GM04503 (cell line): ENCODE measurements at regions not wholly inside any gene's neighbourhood (a gene's known extent, or its start where the extent isn't known, plus 50 kb on each side); places are given as distances from the start of the nearest gene placed in this dataset.
"Not testable (repeated sequence)": the region's sequence is repeated elsewhere in the genome, so short reads cannot be mapped to it uniquely, and the experiment has no call there.

Experiments used
- DNase-seq: peaks from one replicate; pipeline ENCODE4 v3.0.0-alpha.2; 2012; ENCODE audit warnings: low read depth

DNA sequence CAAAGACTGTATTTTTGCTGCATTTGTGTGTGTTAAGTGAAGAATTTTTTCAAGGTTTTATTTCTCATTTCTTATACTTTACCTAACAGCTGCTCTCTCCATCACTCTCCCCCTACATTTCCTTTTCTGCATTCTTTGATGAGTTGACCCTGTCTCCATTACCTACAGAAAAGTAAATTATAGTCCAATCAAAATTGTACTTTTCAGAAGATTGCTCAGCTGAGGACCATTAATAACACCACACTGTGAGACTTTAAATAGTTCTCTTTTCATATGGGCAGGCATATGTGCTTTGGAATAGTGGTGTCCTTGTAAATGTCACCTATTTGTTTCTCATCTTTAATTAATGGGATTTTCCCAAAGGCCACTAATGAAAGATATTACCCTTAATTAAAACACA lies 234.7 kb upstream of the GPR149 start:
- DNase-seq: no peak

- DNase-seq: no peak
Measured at GRCh38 chr3:154662851-154663250, 232.9 kb upstream of the GPR149 start.

GRCh38 chr3:154660811-154661210 lies 230.8 kb upstream of the GPR149 start:
- DNase-seq: no peak

- DNase-seq: no peak
Measured at GRCh38 chr3:154658000-154658399, 228.0 kb upstream of the GPR149 start.

DNA sequence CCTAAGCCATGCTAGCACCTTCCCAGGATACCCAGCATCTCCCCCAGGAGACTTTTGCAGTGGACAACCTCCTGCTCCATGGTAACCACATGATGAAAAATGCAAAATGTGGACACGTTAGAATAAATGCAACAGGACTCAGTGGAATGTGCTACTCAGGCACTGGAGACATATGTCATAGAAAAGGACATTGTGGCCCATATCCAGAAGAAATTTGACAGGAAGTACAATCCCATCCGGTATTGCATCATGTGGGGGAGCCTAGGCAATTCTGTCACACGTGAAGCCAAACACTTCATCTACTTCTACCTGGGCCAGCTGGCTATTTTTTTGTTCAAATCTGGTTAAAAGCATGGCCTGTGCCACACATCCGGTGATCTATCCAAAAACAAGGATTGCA lies 227.2 kb upstream of the GPR149 start:
- DNase-seq: no peak

DNA sequence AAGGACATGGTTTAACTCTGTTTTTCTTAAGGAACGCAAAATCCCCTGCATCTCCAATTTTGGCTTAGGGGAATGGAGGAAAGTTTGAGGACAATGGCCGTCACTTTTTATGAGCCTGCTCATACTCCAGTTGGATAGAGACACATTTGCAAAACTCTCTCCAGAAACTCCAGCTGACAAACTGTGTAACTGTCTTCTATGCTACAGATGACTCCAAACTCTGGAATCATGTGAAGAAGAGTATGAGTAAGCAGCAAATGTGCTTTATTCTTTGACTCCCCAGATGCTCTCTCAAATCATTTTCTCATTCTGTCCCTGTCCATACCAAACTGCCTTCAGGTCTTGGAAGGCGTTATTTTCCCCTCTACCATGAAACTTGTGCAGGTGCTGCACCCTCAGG lies 226.5 kb upstream of the GPR149 start:
- no peak for DNase-seq

DNA sequence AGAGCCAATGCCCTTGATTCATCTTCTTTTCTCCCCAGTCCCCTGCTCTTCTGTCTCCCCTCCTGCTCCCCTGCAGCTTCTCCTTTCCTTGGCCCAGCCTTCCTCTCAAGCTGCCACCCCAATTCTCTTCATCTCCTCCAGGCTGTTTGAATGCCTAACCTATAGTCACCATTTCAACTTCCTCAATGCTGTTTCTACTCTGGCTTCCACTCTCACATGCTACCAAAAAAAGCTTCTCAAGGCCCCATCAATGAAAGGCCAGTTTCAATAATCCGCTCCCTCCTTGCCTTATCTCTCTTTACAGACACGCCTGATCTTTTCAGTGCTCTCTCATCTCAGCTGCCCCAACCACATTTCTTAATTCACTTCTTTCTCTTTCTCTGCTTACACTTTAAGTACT lies 212.2 kb upstream of the GPR149 start:
- no peak for DNase-seq

DNA sequence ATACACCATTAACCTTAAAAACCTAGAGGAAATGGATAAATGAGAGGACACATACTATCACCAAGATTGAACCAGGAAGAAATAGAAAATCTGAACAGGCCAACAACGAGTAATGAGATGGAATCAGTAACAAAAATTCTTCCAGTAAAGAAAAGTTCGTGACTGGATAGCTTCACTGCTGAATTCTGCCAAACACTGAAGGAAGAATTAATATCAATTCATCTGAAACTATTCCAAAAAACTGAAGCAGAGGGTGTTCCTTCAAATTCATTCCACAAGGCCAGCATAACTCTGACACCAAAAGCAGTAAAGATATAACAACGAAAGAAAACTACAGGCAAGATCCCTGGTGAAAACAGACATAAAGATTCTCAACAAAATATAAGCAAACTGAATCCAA lies 195.8 kb upstream of the GPR149 start:
- no peak for DNase-seq

- DNase-seq: not testable (repeated sequence)
Measured at GRCh38 chr3:154619621-154620020, 189.6 kb upstream of the GPR149 start.

DNA sequence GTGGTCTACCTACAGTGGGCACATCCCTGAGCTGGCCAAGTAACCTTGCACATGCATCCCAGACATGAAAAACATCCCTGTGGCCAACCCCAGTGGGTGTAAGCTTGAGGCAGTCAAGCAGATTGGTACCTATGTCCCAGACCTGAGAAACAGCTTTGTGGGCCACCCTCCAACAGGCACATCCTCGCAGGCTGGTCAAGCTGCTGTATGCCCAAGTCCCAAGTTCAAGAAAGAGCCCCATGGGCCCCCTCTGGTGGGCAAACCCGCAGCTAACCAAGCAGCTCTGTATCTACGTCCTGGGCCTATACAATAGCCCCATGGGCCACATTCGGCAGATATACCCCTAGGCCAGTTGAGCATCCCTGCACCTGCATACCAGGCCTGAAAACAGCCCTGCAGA lies 186.3 kb upstream of the GPR149 start:
- no peak for DNase-seq

GRCh38 chr3:154615471-154615870 lies 185.5 kb upstream of the GPR149 start:
- no peak for DNase-seq

GRCh38 chr3:154614601-154615000 lies 184.6 kb upstream of the GPR149 start:
- DNase-seq: no peak

- no peak for DNase-seq
Measured at GRCh38 chr3:154614078-154614477, 184.1 kb upstream of the GPR149 start.

DNA sequence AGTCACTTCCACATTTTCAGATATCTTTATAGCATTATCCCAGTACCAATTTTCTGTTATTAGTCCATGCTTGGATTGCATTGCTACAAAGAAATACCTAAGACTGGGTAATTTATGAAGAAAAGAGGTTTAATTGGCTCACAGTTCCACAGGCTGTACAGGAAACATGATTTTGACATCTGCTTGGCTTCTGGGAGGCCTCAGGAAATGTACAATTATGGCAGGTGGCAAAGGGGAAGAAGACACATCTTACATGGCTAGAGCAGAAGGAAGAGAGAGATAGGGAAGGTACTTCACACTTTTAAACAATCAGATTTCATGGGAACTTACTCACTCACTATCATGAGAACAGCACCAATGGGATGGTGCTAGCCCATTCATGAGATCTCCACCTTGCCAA lies 172.3 kb upstream of the GPR149 start:
- no peak for DNase-seq

GRCh38 chr3:154598166-154598565 lies 168.2 kb upstream of the GPR149 start:
- no peak for DNase-seq

- DNase-seq: no peak
Measured at GRCh38 chr3:154590675-154591384, 160.8 kb upstream of the GPR149 start.

DNA sequence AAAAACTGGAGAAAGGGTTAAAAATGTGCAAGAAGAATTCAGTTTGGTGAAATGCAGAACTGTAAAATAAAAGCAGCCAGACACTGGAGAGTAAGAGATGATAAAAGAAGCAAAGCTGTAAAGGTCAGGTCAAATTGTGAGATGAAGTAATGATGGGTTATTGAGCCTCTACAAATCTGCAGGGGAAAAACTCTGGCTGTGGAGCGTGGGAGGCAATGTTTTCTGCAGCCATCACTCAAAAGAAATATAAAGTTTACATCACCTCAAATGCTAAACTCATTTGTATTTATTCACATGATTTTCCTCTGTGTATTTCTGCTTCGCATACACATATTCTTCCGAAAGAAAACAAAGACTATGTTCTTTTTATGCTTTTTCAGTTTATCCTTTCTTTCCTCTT lies 158.8 kb upstream of the GPR149 start:
- no peak for DNase-seq

- DNase-seq: no peak
Measured at GRCh38 chr3:154584974-154585373, 155.0 kb upstream of the GPR149 start.

- DNase-seq: no peak
Measured at GRCh38 chr3:154584041-154584440, 154.1 kb upstream of the GPR149 start.

GRCh38 chr3:154583086-154583634 lies 153.2 kb upstream of the GPR149 start:
- DNase-seq: no peak

DNA sequence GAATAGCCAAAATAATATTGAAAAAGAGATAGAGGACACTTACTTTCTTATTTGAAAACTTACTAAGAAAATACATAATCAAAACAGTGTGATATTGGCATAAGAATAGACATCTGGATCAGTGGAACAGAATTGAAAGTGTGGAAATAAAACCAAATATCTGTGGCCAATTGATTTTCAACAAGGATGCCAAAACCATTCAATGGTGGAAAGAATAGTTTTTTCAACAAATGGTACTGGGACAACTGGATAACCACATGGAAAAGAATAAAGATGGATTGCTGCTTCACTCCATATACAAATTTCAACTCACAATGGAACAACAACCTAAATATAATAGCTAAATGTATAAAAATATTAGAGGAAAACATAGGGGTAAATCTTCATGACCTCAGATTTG lies 152.5 kb upstream of the GPR149 start:
- no peak for DNase-seq

- no peak for DNase-seq
Measured at GRCh38 chr3:154571553-154572226, 141.7 kb upstream of the GPR149 start.

- no peak for DNase-seq
Measured at GRCh38 chr3:154568064-154568463, 138.1 kb upstream of the GPR149 start.

- no peak for DNase-seq
Measured at GRCh38 chr3:154559623-154560022, 129.6 kb upstream of the GPR149 start.
